Adipocyte (in vitro differentiated cells): ENCODE measurements at regions not wholly inside any gene's neighbourhood (a gene's known extent, or its start where the extent isn't known, plus 50 kb on each side); places are given as distances from the start of the nearest gene placed in this dataset.

Experiments used
- DNase-seq: peaks from one replicate; pipeline ENCODE4 v3.0.0-alpha.2; 2015; ENCODE audit warnings: low read depth
- H3K27me3 ChIP-seq: replicated peaks from 2 replicates; pipeline ENCODE4 v1.7.0; 2013; ENCODE audit warnings: mild to moderate bottlenecking, low read length, moderate library complexity; ENCODE audit not compliant: control insufficient read depth, insufficient read depth
- H3K36me3 ChIP-seq: 2 replicates; pipeline ENCODE4 v1.7.0; 2013; ENCODE audit warnings: low read length, mild to moderate bottlenecking, moderate library complexity; ENCODE audit not compliant: control insufficient read depth, insufficient read depth, severe bottlenecking
- H3K4me1 ChIP-seq: 2 replicates; pipeline ENCODE4 v1.7.0; 2013; ENCODE audit warnings: mild to moderate bottlenecking, low read length, moderate library complexity; ENCODE audit not compliant: control insufficient read depth, insufficient read depth
- H3K4me3 ChIP-seq: 2 replicates; pipeline ENCODE4 v1.7.0; 2013; ENCODE audit warnings: mild to moderate bottlenecking, low read length, moderate library complexity
- H3K9ac ChIP-seq: 2 replicates; pipeline ENCODE4 v1.7.0; 2013; ENCODE audit warnings: mild to moderate bottlenecking, low read length, moderate library complexity
- H3K9me3 ChIP-seq: 2 replicates; pipeline ENCODE4 v1.7.0; 2013; ENCODE audit warnings: mild to moderate bottlenecking, low read length, moderate library complexity; ENCODE audit not compliant: control insufficient read depth

DNA sequence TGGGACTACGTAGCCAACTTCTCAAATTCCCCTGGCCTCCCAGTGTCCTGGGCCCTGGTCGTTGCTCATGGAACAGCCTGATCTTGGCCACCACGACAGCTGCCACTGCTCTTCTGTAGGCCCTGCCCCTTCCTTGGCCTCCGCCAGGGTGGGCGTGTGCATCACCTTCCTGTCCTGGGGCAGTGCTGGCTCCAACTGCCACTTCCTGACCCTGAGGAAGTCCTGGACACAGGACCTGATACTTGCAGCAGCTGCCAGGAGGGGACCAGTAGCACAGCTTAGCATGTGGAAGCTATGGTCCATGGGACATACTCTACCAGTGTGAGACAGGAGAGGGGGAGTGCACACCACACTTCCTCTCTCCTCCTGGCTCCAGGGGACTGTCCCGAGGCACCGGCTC lies 145.2 kb downstream of the TENT4A start:
- Histone ChIP-seq H3K36me3 (no peaks in the 10 kb centered on the region), H3K4me1 (no peaks in the 10 kb centered on the region), H3K27me3 (no peaks in the 10 kb centered on the region), H3K4me3 (no peak overlapping the region), H3K9me3 (peaks cover 13% of the 10 kb centered on the region), H3K9ac (no peak overlapping the region)
- no peak for DNase-seq

DNA sequence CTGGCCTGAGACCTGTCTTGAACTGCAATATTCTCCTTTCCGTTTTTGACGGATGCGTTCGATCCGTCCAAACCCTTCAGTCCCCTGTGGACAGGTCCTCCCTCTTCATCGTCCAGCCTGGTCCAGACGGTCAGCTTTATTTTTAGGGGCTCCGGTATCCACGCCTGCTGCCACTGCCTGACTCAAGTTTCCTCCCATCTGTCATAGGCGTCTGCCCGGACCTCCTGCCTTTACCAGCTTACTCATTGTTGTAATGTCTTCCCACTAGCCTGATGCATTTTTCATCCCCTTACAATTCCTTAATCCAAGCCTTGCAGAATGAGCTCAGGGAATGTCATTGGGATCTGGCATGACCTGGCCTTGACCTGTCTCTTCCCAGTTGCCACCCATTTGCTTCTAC lies 145.8 kb downstream of the TENT4A start:
- no peaks in the 10 kb centered on the region for H3K36me3 ChIP-seq
- no peak for DNase-seq
- no peaks in the 10 kb centered on the region for H3K27me3 ChIP-seq
- no peak overlapping the region for H3K9ac ChIP-seq
- H3K4me3 ChIP-seq: no peak overlapping the region
- no peaks in the 10 kb centered on the region for H3K4me1 ChIP-seq
- H3K9me3 ChIP-seq: peaks cover 13% of the 10 kb centered on the region

DNA sequence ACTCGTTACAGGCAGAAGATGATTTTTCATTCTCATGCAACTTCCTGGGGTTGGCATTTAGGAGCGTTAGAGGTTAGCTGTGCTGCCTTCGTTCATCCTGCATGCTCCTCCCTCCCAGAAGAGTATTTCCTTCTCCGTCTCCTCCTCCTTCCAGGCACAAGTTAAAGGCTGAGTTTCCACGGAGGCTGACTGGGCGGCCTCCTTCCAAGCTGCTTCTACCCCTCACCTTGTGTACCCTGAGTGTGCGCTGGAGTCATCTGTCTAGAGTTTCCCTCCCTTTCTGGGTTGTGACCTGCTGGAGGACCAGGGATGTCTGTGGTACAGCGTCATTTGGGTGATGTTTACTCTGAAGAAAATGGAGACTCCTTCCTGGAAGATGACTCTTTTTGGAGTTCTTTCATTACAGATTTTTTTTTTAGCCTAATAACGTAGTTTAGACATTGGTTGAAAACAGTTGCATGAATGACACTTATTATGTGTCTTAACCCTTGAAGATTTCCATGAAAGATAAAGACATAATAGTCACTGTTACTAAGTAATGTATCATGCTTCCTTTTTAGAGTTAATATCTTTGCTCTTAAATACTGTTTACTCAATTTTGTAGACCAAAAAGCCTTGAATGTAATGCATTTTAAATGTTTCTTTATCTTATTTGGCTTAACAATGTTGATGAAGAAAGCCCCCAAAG lies 146.9 kb downstream of the TENT4A start:
- no peak overlapping the region for H3K9ac ChIP-seq
- H3K4me3 ChIP-seq: no peak overlapping the region
- no peaks in the 10 kb centered on the region for H3K36me3 ChIP-seq
- no peak for DNase-seq
- H3K4me1 ChIP-seq: no peaks in the 10 kb centered on the region
- peaks cover 13% of the 10 kb centered on the region for H3K9me3 ChIP-seq
- H3K27me3 ChIP-seq: no peaks in the 10 kb centered on the region

DNA sequence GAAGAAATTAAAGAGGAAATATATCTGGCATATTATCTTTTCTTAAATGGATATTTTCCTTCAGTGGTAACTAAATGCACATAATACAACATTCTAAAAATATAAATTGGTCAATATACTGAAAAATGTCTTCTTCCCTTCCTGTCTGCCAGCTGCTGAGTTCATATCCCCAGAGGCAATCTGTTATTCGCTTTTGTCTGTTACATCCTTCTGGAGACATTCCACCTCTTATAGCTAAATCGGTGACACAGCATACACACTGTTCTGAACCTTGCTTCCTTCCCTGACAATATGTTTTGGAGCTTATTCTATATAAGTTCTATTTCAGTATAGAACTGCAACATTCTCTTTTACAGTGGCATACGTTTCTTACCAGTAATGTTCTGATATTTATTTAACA lies 147.8 kb downstream of the TENT4A start:
- no peaks in the 10 kb centered on the region for H3K4me1 ChIP-seq
- H3K36me3 ChIP-seq: no peaks in the 10 kb centered on the region
- H3K9ac ChIP-seq: no peak overlapping the region
- no peaks in the 10 kb centered on the region for H3K27me3 ChIP-seq
- no peak for DNase-seq
- no peak overlapping the region for H3K4me3 ChIP-seq
- H3K9me3 ChIP-seq: peaks cover 11% of the 10 kb centered on the region

DNA sequence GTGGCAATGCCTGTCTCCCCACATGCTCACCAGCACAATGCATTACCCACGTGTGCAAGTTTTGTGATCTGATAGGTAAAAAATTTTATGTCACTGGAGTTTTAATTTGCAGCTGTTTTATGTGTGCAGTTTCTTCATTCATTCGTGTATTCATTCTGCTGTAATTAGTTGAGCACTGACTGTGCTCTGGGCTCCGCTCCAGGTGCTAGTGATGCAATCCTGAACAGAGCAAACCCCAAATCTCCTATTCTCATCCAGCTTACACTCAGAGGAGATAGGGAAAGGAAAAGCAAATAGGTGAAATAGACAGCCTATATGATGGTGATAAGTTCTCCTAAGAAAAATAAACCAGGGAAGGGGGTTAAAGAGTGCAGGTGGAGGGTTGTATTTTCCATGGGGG lies 148.4 kb downstream of the TENT4A start:
- Histone ChIP-seq H3K9me3 (peaks cover 11% of the 10 kb centered on the region), H3K4me3 (no peak overlapping the region), H3K27me3 (no peaks in the 10 kb centered on the region), H3K36me3 (no peaks in the 10 kb centered on the region), H3K9ac (no peak overlapping the region), H3K4me1 (no peaks in the 10 kb centered on the region)
- no peak for DNase-seq

DNA sequence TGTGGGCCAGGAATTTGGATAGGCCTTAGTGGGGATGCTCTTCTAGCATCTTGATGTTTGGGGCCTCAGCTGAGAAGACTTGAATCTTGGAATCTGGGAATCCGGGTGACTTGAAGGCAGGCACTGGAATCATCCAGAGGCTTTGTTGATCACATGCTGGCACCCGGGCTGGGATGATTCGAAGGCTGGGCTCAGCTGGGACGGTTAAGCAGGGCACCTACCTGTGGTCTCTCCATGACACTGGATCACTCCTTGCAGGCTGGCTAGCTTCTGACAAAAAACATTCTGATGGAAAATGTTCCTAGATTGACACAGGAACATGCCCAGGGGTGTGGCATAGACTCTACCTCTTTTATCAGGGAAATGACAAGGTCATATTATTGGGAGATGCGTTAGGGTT lies 149.1 kb downstream of the TENT4A start:
- no peak overlapping the region for H3K9ac ChIP-seq
- no peaks in the 10 kb centered on the region for H3K27me3 ChIP-seq
- no peaks in the 10 kb centered on the region for H3K36me3 ChIP-seq
- H3K4me1 ChIP-seq: no peaks in the 10 kb centered on the region
- H3K9me3 ChIP-seq: peaks cover 11% of the 10 kb centered on the region
- H3K4me3 ChIP-seq: no peak overlapping the region
- no peak for DNase-seq

DNA sequence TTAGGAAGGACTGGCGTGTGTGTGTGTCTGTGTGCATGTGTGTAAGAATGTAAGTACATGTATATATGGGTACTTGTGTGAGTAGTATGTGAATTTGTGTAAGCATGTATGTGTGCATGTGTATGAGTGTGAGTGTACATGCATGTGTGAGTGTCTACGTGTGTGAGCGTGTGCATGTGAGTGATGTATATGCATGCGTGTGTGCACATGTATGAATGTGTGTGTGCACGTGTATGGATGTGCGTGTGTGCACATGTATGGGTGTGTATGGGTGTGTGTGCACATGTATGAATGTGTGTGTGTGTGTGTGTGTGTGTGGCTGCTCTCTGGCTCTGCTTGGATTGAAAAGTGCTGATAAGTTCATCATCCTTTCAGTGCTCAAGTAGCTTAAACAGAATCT lies 154.5 kb downstream of the TENT4A start:
- no peaks in the 10 kb centered on the region for H3K36me3 ChIP-seq
- peaks cover 6% of the 10 kb centered on the region for H3K9me3 ChIP-seq
- no peak for DNase-seq

DNA sequence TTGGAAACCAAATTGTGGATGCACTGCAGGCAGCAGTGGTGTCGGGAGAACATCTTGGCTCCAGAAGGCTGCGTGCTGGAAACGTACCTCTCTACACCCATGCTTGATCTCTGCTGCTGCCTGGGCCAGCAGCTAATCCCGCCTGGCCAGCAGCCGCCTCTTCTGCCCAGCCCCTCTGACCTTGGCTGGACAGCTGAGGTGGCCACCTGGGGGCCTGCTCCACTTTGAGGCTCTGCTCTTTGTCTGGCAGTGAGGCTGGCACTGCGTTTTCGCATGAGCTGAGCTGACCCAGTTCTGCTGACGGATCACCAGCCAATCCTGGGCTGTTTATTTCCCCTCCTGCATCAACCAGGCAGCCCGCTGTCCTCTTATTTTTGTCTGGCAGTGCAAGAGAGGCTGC lies 154.9 kb downstream of the TENT4A start:
- H3K27me3 ChIP-seq: no peaks in the 10 kb centered on the region
- no peak for DNase-seq
- H3K36me3 ChIP-seq: no peaks in the 10 kb centered on the region
- H3K4me1 ChIP-seq: no peaks in the 10 kb centered on the region
- H3K4me3 ChIP-seq: no peak overlapping the region
- peaks cover 1% of the 10 kb centered on the region for H3K9me3 ChIP-seq
- H3K9ac ChIP-seq: no peak overlapping the region

More for the DNA sequence above, 154.5 kb downstream of the TENT4A start:
- H3K27me3 ChIP-seq: no peaks in the 10 kb centered on the region
- H3K9ac ChIP-seq: no peak overlapping the region
- no peak overlapping the region for H3K4me3 ChIP-seq
- no peaks in the 10 kb centered on the region for H3K4me1 ChIP-seq

DNA sequence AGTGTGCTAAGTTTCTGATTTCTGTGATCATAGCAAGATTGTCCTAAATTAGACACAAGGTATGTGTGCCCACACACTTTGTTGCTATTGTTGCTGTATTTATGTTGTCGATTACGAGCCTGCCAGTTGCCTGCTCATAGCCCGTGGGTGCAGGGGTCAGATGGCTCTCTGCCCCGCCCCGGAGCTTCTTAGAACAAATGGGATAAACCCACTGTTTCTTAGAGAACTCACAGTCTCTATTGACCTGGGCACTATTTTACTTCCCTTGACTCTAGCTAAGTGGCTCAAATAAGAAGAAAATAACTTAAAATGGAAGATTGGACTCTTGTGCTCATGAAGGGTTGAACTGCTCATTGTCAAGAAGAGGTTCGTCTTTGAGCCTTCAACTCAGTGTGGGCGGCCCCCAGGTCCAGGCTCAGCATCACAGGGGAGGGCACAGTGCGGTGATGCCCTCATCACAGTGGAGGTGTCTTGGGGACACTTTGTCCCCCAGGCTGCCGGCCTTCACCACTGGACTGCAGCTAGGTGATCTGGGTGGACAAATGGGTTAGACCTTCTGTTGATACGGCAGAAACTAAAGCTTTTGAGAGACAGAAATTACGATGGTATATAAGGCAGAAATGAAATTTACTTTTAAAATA lies 155.5 kb downstream of the TENT4A start:
- H3K9me3 ChIP-seq: no peaks in the 10 kb centered on the region
- DNase-seq: no peak
- H3K4me3 ChIP-seq: no peak overlapping the region
- no peak overlapping the region for H3K9ac ChIP-seq
- no peaks in the 10 kb centered on the region for H3K4me1 ChIP-seq
- no peaks in the 10 kb centered on the region for H3K36me3 ChIP-seq
- no peaks in the 10 kb centered on the region for H3K27me3 ChIP-seq

DNA sequence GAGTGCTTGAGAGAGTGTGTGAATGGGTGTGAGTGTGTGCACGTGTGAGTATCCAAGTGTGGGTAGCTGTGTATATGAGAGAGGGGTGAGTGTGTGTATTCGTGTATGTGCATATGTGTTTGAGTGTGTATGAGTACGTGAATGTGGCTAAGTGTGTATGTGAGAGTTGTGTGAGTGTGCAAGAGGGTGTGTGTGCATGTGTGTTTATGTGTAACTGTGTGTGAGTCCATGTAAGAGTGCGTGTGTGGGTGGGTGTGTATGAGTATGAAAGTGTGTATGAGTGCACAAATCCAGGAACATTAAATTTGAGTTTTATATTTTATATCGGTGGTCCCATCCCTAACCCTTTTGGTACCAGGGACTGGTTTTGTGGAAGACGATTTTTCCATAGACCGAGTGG lies 156.4 kb downstream of the TENT4A start:
- Histone ChIP-seq H3K9me3 (no peaks in the 10 kb centered on the region), H3K36me3 (no peaks in the 10 kb centered on the region), H3K27me3 (no peaks in the 10 kb centered on the region), H3K4me1 (no peaks in the 10 kb centered on the region), H3K4me3 (no peak overlapping the region), H3K9ac (no peak overlapping the region)
- no peak for DNase-seq

DNA sequence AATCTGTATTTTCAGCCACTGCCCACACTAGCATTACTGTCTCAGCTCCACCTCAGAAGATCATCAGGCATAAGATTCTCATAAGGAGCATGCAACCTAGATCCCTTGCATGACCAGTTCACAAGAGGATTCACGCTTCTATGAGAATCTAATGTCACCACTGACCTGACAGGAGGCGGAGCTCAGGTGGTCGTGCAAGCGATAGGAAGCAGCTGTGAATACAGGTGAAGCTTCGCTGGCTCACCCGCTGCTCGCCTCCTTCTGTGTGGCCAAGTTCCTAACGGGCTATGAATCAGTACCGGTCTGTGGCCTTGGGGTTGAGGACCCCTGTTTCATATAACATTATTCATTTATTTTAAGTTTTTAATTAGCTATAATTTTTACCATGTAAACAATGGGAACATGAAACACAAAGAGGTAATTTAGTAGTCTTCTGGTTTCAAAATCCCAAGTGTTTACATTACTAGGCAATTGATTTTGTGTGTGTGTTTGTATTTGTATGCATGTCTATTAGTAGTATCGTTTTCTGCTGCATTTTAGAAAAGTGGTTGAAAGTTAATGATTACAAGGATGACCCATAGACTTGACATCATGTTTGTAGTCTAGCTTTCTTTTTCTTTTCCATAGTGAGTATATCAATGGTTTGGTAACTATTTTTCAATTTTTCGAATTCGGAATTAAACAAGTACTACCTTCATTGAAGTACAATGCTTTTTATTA lies 159.4 kb downstream of the TENT4A start:
- DNase-seq: no peak
- Histone ChIP-seq H3K9ac (no peak overlapping the region), H3K9me3 (no peaks in the 10 kb centered on the region), H3K4me3 (no peak overlapping the region), H3K36me3 (no peaks in the 10 kb centered on the region), H3K27me3 (no peaks in the 10 kb centered on the region), H3K4me1 (no peaks in the 10 kb centered on the region)
